Liver (tissue), 3 donors: ENCODE measurements at regions not wholly inside any gene's neighbourhood (a gene's known extent, or its start where the extent isn't known, plus 50 kb on each side); places are given as distances from the start of the nearest gene placed in this dataset.

Experiments used
- CTCF ChIP-seq: fragments of 150-350 bp; IDR thresholded peaks from 2 replicates; pipeline ENCODE4 v1.5.1; 2017; ENCODE audit warnings: improper control_type of control experiment, low read depth, low read length; ENCODE audit not compliant: missing input control
- SP1 ChIP-seq: IDR thresholded peaks from 2 replicates; pipeline ENCODE4 v1.6.1; 2018; ENCODE audit warnings: antibody characterized with exemption, mild to moderate bottlenecking
- TAF1 ChIP-seq: conservative IDR thresholded peaks from 2 replicates; pipeline ENCODE4 v1.6.1; 2016; ENCODE audit warnings: antibody characterized with exemption, mild to moderate bottlenecking
- ZBTB33 ChIP-seq: IDR thresholded peaks from 2 replicates; pipeline ENCODE4 v1.6.1; 2016; ENCODE audit warnings: antibody characterized with exemption
- donor health status: healthy.
- donor health status: healthy.

GRCh38 chr17:34525651-34526050 is 53.7 kb upstream of the TMEM132E start:
- TF ChIP-seq CTCF (no peak), TAF1 (no peak), SP1 (no peak), ZBTB33 (no peak)
